Keratinocyte (primary cell): ENCODE measurements at regions not wholly inside any gene's neighbourhood (a gene's known extent, or its start where the extent isn't known, plus 50 kb on each side); places are given as distances from the start of the nearest gene placed in this dataset.

Source experiments
- DNase-seq: peaks from one replicate; pipeline ENCODE4 v3.0.0-alpha.2; 2011; ENCODE audit warnings: low read depth, missing footprints, low spot score
- FAIRE-seq: peaks from 2 replicates; lab custom pipeline; 2011; peaks lifted over from hg19 to GRCh38; lab: Jason Lieb, UNC
- H2AFZ ChIP-seq: 2 replicates; pipeline ENCODE4 v1.6.0; 2012; ENCODE audit warnings: low read length, control low read depth, inconsistent platforms; ENCODE audit not compliant: control insufficient read depth
- H3K27ac ChIP-seq: 2 replicates; pipeline ENCODE4 v1.5.1; 2011; ENCODE audit warnings: low read length; ENCODE audit not compliant: control insufficient read depth, insufficient read depth
- H3K27me3 ChIP-seq: 3 replicates; pipeline ENCODE4 v1.6.0; 2011; ENCODE audit warnings: low read length; ENCODE audit not compliant: control insufficient read depth, insufficient read depth; ENCODE audit errors: extremely low read depth
- H3K36me3 ChIP-seq, 2 experiments: 2 replicates in 1 of 2; 3 replicates in 1 of 2; pipeline ENCODE4 v1.5.1; 2011; ENCODE audit warnings: low read length in 2 of 2, mild to moderate bottlenecking in 1 of 2; ENCODE audit not compliant: control insufficient read depth in 2 of 2, insufficient read depth in 2 of 2; ENCODE audit errors: extremely low read depth in 1 of 2
- H3K4me1 ChIP-seq: 3 replicates; pipeline ENCODE4 v1.5.1; 2011; ENCODE audit warnings: low read length; ENCODE audit not compliant: control insufficient read depth, insufficient read depth; ENCODE audit errors: extremely low read depth
- H3K4me2 ChIP-seq: 3 replicates; pipeline ENCODE4 v1.6.0; 2011; ENCODE audit warnings: low read depth, low read length; ENCODE audit not compliant: control insufficient read depth, insufficient read depth; ENCODE audit errors: extremely low read depth
- H3K4me3 ChIP-seq, 3 experiments: fragments of 200-600 bp in 1 of 3; sonication (generic) in 1 of 3; 2 replicates in 2 of 3; 3 replicates in 1 of 3; pipeline ENCODE4 v1.5.1; 2011 to 2016; ENCODE audit warnings: low read length in 3 of 3, mild to moderate bottlenecking in 3 of 3, control low read depth in 2 of 3, inconsistent platforms in 1 of 3, low read depth in 1 of 3, mixed read lengths in 1 of 3, mixed run types in 1 of 3, moderate library complexity in 1 of 3; ENCODE audit not compliant: control insufficient read depth in 2 of 3, insufficient read depth in 2 of 3; ENCODE audit errors: extremely low read depth in 1 of 3
- H3K79me2 ChIP-seq: 2 replicates; pipeline ENCODE4 v1.6.0; 2012; ENCODE audit warnings: low read length; ENCODE audit not compliant: control insufficient read depth, insufficient read depth
- H3K9ac ChIP-seq: 3 replicates; pipeline ENCODE4 v1.6.0; 2011; ENCODE audit warnings: low read length; ENCODE audit not compliant: control insufficient read depth, insufficient read depth; ENCODE audit errors: extremely low read depth
- H3K9me1 ChIP-seq: 3 replicates; pipeline ENCODE4 v1.6.0; 2011; ENCODE audit warnings: low read length; ENCODE audit not compliant: control insufficient read depth, insufficient read depth; ENCODE audit errors: extremely low read depth
- H3K9me3 ChIP-seq: 2 replicates; pipeline ENCODE4 v1.5.1; 2012; ENCODE audit warnings: low read depth, low read length; ENCODE audit not compliant: control insufficient read depth
- H4K20me1 ChIP-seq: 3 replicates; pipeline ENCODE4 v1.6.0; 2011; ENCODE audit warnings: low read length; ENCODE audit not compliant: control insufficient read depth, insufficient read depth; ENCODE audit errors: extremely low read depth
- EZH2 ChIP-seq: IDR thresholded peaks from one replicate; pipeline ENCODE4 v1.6.1; 2012; ENCODE audit warnings: inconsistent platforms, mild to moderate bottlenecking, low read length, moderate library complexity
- dilution Hi-C: fragments of 300-500 bp; cut with MboI; formaldehyde crosslinking; loops from one replicate; pipeline ENCODE4 v1.7.0; 2020; ENCODE audit warnings: low sequenced_read_pairs; ENCODE audit not compliant: extremely low pct_ligation_motif_present
- TF ChIP-seq, protein P1 (sequence below), 3 experiments: IDR thresholded peaks in 1 of 3; conservative IDR thresholded peaks in 1 of 3; optimal IDR thresholded peaks in 1 of 3; 2 replicates in 2 of 3; 3 replicates in 1 of 3; pipeline versions ENCODE3 to v1.5.1; 2011; ENCODE audit warnings: low read length in 3 of 3, mild to moderate bottlenecking in 3 of 3, moderate library complexity in 2 of 3, control low read depth in 1 of 3, inconsistent platforms in 1 of 3; ENCODE audit not compliant: insufficient read depth in 2 of 3; ENCODE audit errors: extremely low read depth in 1 of 3

DNA sequence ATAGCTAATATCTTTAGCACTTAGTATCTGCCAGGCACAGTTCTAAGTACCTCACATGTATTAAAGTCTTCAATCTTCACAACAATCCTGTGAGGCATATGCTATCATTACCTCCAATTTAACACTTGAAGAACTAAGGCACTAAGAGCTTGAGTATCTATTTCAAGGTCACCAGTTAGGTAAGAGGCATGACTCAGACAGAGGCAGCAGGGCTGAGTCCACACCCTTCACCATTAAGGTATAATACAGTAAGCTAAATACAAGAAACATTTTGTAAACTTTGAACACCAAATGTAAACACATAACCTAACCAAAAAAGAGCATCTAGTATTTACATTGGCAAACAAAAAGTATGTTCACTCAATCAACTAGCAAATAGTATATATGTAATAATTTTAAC lies 1410.9 kb downstream of the PCDH18 start:
- Histone ChIP-seq H3K4me3 (no peak overlapping the region), H3K79me2 (no peaks in the 10 kb centered on the region), H3K9ac (no peak overlapping the region), H3K4me2 (no peak overlapping the region), H3K9me1 (no peaks in the 10 kb centered on the region), H4K20me1 (no peaks in the 10 kb centered on the region), H3K27ac (no peak overlapping the region), H2AFZ (no peak overlapping the region), H3K36me3 (no peaks in the 10 kb centered on the region), H3K27me3 (no peaks in the 10 kb centered on the region), H3K4me1 (no peaks in the 10 kb centered on the region), H3K9me3 (no peaks in the 10 kb centered on the region)
- dilution Hi-C loops = no loop called here
- DNase-seq = no peak
- no peak for FAIRE-seq
- TF ChIP-seq, protein P1, sequence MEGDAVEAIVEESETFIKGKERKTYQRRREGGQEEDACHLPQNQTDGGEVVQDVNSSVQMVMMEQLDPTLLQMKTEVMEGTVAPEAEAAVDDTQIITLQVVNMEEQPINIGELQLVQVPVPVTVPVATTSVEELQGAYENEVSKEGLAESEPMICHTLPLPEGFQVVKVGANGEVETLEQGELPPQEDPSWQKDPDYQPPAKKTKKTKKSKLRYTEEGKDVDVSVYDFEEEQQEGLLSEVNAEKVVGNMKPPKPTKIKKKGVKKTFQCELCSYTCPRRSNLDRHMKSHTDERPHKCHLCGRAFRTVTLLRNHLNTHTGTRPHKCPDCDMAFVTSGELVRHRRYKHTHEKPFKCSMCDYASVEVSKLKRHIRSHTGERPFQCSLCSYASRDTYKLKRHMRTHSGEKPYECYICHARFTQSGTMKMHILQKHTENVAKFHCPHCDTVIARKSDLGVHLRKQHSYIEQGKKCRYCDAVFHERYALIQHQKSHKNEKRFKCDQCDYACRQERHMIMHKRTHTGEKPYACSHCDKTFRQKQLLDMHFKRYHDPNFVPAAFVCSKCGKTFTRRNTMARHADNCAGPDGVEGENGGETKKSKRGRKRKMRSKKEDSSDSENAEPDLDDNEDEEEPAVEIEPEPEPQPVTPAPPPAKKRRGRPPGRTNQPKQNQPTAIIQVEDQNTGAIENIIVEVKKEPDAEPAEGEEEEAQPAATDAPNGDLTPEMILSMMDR (optimal IDR thresholded peaks at IDR 0.05 in 1 of 3, IDR thresholded peaks at IDR 0.05 in 1 of 3, conservative IDR thresholded peaks at IDR 0.05 in 1 of 3; ENCODE audit: extremely low read depth in 1 of 3, insufficient read depth in 2 of 3, low read length in 3 of 3) = no peak
- TF ChIP-seq EZH2 = no peak

DNA sequence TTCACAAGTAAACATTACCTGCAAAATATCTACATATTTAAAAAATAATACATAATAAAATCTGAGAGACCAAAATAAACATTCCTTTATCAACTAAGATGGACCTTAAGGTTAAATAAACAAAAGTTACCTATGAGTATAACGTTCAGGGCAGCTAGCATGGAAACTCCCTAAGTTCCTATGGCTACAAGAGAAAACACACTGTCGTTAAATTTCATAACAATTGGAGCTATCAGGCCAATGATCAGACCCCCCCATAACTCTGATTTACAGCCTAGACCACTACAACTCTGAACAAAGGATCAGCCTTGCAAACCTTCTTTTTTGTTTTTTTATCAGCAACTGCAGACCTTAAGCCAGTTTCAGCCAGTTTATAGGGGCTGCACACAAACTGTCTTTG lies 1418.4 kb downstream of the PCDH18 start:
- Histone ChIP-seq H3K4me2 (no peak overlapping the region), H2AFZ (no peak overlapping the region), H3K27ac (no peak overlapping the region), H3K9me1 (no peaks in the 10 kb centered on the region), H3K4me1 (no peaks in the 10 kb centered on the region), H3K9me3 (no peaks in the 10 kb centered on the region), H3K4me3 (no peak overlapping the region), H3K79me2 (no peaks in the 10 kb centered on the region), H3K27me3 (no peaks in the 10 kb centered on the region), H3K9ac (no peak overlapping the region), H3K36me3 (no peaks in the 10 kb centered on the region), H4K20me1 (no peaks in the 10 kb centered on the region)
- DNase-seq = no peak
- dilution Hi-C loops = no loop called here
- TF ChIP-seq, protein P1 (optimal IDR thresholded peaks at IDR 0.05 in 1 of 3, IDR thresholded peaks at IDR 0.05 in 1 of 3, conservative IDR thresholded peaks at IDR 0.05 in 1 of 3; ENCODE audit: extremely low read depth in 1 of 3, insufficient read depth in 2 of 3, low read length in 3 of 3) = no peak
- no peak for TF ChIP-seq EZH2
- FAIRE-seq = no peak
